HG02943 (cell line): ENCODE measurements at regions not wholly inside any gene's neighbourhood (a gene's known extent, or its start where the extent isn't known, plus 50 kb on each side); places are given as distances from the start of the nearest gene placed in this dataset.
"Not testable (repeated sequence)": the region's sequence is repeated elsewhere in the genome, so short reads cannot be mapped to it uniquely, and the experiment has no call there.

Source experiments
- ATAC-seq: cut with Tn5 transposase; IDR thresholded peaks from one replicate; pipeline ENCODE4 v1.9.1; 2021; ENCODE audit warnings: mild to moderate bottlenecking, low read depth, moderate library complexity; ENCODE audit not compliant: unreplicated experiment

- ATAC-seq, result no peak
Measured at GRCh38 chr2:159880729-159881128, 82.7 kb upstream of the CD302 start.

GRCh38 chr2:159879051-159879604 is 81.1 kb upstream of the CD302 start:
- peak; percentile 56 for ATAC-seq

- no peak for ATAC-seq
Measured at GRCh38 chr2:159875083-159875482, 77.1 kb upstream of the CD302 start.

GRCh38 chr2:159873258-159873657 is 75.2 kb upstream of the CD302 start:
- no peak for ATAC-seq

- no peak for ATAC-seq
Measured at GRCh38 chr2:159872353-159872752, 74.3 kb upstream of the CD302 start.

- not testable (repeated sequence) for ATAC-seq
Measured at GRCh38 chr2:159868598-159869159, 70.7 kb upstream of the CD302 start.

GRCh38 chr2:159867567-159868361 is 69.8 kb upstream of the CD302 start:
- no peak for ATAC-seq

GRCh38 chr2:159863526-159864160 is 65.6 kb upstream of the CD302 start:
- ATAC-seq, result no peak

- no peak for ATAC-seq
Measured at GRCh38 chr2:159860581-159861310, 62.7 kb upstream of the CD302 start.

- no peak for ATAC-seq
Measured at GRCh38 chr2:159859583-159859982, 61.6 kb upstream of the CD302 start.

GRCh38 chr2:159856760-159857159 is 58.8 kb upstream of the CD302 start:
- no peak for ATAC-seq

- ATAC-seq, result no peak
Measured at GRCh38 chr2:159855557-159856061, 57.6 kb upstream of the CD302 start.

- ATAC-seq, result no peak
Measured at GRCh38 chr2:159855143-159855542, 57.1 kb upstream of the CD302 start.

GRCh38 chr2:159854481-159854880 is 56.5 kb upstream of the CD302 start:
- no peak for ATAC-seq

- ATAC-seq, result no peak
Measured at GRCh38 chr2:159853101-159853500, 55.1 kb upstream of the CD302 start.

GRCh38 chr2:159851941-159852340 is 53.9 kb upstream of the CD302 start:
- ATAC-seq, result no peak

- no peak for ATAC-seq
Measured at GRCh38 chr2:159850789-159851188, 52.8 kb upstream of the CD302 start.

GRCh38 chr2:159849160-159849813 is 51.3 kb upstream of the CD302 start:
- ATAC-seq, result no peak
